ENCODE measurements at regions not wholly inside any gene's neighbourhood (a gene's known extent, or its start where the extent isn't known, plus 50 kb on each side); places are given as distances from the start of the nearest gene placed in this dataset.

DNA sequence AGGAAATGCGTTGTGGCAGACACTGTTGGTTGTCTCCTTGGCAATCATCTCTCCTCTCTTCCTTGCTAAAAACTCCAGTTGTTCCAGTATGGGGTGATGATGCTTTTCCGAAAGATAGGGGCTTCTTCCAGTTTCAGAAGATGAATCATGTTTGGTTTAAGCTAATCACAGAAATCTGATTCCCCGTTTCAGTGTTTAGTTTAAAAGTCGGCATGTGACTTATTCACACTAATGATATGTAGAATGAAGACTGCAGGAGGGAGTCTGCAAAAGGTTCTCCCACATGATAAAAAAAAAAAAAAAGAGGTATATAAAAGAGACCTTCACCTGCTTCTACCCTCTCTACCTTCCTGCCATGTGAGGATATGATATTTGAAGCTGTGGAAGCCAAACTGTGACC, 239.0 kb upstream of the SIX2 start:
- DNase-seq, result no peak

DNA sequence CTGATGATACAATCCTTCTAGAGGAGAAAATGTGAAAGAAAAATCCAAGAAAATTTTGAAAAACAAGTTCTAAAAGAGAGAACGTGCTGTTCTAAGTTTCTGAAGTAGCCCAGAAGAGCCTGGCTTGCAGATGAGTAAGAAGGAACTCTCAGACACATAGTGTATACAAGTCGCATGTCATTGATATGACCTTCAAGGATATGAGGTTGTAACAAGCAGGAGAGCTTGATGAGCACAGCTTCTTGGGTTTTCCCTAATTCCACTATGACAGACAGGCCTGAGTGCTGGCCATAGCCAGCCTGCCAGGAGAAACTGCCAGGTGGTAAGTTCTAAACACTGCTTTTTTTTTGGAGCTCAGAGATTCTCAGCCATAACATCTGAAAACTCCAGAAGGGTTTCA, 235.7 kb upstream of the SIX2 start:
- no peak for DNase-seq

DNA sequence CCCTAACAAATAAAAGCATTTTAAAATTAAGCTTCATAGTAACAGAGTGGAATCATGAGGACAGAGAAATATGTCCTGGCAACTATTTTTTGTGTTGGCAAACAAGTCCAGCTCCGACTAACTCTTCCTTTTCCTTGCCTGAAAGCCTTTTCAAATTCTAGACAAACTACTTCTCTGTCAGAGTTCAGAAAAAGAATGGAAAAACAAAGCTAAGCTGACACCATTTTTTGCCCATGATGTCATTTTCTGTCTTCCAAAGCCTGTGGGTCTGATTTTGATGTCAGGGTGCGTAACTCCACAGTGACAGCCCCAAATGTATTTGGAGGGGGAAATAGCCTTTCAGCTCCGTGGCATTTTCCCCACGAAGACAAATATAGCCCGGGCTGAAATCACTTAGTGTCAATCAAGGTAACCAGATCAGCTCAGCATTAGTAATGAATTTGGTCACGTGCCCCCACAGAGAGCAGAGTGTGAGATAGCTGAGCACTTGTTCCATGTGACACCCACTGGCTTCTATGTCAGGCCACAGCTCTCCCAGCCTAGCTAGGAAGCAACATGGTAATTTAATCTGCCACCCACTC, 233.0 kb upstream of the SIX2 start:
- DNase-seq, result no peak

DNA sequence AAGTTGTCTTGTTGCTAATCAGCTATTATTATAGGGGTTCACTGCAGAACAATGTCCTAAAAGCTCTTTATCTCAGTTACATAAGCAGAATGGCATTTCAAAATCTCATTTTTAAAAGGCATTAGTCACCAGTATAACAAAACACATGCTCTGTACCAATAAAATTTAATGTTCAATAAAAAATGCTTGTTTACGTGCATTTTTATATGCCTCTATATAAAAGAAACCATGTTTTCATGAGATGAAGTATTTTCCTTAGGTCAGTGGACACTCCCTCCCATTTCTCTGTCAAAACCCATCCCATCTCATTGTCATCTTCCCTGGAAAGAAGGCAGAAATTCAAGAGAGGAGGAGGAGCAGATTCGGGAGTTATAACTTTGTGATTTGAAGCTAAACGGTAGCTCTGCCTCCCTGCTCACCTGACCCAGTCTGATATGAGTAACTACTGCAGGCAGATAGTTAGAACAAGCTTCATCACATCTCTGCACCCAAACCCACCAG, 231.9 kb upstream of the SIX2 start:
- no peak for DNase-seq

DNA sequence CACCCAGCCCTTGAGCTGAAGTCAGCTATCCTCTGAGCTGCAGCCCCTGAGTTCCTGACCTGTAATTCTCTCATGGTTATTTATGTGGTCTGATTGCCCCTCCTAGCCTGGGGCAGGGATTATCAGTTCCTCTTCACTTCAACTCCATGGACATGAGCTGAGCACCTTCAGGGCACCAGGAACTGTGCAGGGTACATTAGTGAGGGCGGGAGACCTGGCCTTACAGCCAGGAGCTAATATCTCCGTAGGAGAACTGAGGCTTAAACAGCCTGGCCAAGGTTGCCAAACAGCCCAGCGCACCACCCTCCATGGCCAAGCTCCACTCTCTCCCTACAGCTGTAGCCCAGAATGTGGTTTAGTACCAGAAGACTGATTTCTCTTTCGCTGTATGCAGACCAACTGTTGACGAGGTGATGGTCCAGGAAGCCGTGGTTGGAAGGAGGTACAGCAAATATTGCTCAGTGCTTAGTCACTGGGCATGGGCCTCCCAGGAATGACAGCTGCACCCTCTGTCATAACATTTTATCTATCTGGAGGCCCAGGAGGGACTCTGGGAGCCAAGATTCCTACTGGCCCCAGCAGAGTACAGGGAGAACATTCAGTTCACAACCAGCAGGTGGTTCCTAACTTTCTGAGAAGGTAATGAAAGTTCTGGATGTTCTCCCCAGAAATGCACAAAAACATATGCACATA, 228.7 kb upstream of the SIX2 start:
- no peak for DNase-seq

DNA sequence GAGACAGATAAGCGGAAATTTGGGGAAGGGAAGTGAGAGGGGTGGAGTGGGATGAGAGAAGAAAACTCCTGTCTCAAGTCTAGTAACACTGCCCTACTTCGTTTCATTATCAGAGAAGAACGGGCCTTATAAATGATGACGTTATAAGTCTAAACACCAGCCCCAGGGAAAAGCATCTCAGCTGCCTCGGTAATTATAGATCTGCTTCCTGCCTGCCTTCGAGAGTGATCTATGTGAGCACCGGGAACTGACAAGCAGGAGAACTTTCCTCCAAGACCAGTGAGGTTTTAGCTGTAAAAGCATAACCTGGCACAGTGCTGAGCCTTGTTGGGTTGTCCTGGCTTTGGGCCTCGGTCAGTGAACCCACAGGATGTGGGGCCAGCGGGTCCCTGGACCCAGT, 227.9 kb upstream of the SIX2 start:
- no peak for DNase-seq

DNA sequence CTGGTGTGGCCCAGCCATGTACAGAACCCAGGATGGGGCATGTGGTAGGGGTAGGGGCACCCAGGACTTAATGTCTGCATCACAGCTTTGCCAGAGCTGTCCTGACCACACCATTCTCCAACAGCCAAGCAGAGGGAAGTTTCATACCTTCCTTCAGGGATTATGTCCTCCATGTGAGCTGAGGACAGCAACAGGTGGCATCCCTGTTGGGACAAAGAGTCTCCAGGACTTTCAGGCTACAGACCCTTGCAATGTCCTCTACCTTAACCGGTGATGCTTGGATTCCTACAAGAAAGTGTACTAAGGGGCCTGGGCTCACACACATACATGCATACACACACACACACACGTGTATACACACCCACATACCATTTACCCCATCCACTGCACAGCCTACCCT, 227.0 kb upstream of the SIX2 start:
- no peak for DNase-seq

DNA sequence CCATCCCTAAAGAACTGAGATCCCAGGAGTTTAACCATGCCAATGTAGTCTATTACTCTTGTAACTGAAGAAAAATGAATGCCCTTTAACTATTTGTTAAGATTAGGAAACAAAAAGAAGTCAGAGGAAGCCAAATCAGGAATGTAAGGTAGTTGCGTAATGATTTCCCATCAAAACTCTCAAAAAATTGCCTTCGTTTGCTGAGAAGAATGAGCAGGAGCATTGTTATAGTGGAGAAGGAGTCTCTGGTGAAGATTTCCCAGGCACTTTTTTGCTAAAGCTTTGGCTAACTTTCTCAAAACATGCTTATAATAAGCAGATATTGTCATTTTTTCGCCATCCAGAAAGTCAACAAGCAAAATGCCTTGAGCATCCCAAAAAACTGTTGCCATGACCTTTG, 224.0 kb upstream of the SIX2 start:
- DNase-seq, result no peak

DNA sequence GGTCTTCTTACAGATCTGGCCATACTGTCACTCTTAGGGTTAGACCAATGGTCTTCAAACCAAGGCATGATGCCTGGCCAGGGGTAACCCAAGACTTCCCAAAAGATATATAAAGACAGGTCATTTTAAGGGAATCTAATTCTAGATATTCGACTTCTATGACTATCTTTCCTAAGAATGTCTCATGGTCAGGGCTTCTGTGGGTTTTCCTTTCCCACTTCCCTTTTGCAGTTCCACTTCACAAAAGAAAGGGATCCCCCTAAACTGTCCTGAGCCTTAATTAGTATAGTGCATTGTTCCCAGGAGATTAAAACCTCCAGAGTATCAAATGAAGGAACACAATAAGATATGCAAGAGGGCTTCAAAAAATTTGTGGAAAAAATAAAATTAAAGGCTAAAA, 223.6 kb upstream of the SIX2 start:
- DNase-seq, result no peak

DNA sequence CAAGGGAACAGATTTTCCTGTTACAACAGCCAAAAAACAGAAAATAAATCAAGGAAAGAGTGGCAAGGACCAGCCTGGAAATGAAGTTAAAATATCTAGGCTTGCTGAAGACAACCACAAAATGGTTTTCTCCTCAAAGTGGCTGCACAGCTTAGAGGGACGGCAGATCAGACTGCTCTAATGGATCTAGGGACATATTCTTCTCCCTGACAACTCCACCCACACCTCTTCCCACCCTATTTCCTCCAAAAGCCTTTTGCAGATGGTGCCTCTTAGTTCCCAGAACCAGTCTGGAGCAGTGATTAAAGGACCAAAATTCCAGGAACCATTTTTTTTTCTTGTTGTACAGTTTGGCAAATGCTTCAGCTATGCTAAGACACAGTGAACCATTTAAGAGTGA, 220.2 kb upstream of the SIX2 start:
- DNase-seq, result no peak

DNA sequence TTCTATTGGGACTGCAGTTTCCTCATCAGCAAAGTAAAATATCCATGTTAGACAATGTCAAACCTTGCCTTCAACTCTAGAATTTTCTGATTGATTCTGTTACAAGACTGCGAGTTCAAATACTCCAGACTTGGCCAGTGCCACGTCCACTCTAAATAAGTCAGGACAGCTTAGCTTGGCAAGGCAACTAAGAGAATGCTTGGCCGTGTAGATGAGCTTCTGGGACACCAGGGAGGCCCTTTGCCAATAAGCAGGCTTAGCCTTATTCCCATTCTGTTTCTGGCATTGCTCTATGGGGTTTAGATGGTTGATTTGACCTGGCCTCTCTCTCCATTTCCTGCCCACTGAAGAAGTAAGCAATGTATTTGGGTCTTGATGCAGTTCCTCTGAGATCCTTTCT, 218.1 kb upstream of the SIX2 start:
- no peak for DNase-seq

DNA sequence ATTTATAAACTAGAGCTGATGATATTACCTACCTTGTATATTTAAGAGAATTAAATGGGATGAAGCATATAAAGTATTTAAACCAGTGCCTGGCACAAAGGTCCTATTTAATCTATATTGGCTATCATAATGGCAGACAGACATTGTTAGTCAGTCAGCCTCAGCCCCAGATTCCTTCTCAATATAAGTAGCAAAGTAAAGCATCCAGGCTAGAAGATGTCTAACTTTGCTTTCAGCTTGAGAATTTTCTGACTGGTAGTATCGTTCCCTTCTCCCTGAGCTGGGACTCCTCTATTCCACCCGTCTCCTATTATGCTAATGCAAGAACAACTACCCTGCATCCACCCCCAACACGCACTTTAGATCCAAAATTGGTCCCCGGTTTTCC, 215.7 kb upstream of the SIX2 start:
- DNase-seq, result no peak

DNA sequence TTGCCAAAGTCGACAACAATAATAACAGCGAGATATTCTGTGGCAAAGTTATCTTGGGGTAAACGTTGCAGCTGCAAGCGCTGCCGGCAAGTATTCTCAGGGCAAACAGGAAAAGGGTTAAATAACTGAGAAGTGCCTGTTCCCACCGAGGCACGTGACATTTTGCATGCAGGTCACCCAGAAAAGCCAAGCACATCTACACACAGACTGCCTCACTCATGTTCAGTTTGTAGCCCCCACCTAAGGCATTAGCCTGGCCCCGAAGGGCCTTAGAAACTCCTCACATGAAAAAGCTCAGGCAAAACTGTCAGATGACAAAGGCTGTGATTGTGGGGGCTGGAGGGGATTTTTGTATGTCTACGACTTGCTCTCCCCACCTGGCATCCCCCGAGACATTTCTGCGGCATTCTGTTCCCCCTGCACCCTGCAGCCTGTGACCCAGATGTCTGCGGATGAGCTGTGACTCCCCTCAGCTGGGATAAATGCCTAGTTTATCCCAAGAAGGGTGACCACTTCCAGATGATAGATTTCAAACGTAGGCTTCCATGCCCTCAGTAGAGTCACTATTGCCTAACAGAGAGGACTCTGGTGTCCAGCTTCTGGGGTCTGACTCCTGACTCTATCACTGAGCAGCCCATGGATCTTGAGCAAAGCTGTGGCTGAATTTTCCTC, 215.2 kb upstream of the SIX2 start:
- DNase-seq, result no peak

DNA sequence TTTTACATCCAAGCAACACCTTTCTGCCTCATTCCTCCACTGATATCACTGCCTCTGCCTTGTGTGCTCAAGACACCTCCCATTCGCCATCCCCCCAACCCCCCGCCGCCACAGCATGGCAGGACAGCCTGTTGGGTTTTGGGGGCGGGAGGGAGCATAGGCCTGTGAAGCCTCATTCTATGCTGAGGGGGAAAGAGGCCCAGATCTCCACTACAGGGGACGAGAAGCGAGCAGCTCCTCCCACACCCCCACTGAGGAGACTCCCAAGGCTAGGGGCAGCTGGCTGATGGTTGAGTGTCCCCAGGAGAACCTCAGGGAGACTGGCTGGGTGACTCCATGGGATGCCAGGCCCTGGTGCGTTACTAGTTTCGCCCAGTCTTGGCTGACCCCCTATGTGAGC, 214.3 kb upstream of the SIX2 start:
- no peak for DNase-seq

DNA sequence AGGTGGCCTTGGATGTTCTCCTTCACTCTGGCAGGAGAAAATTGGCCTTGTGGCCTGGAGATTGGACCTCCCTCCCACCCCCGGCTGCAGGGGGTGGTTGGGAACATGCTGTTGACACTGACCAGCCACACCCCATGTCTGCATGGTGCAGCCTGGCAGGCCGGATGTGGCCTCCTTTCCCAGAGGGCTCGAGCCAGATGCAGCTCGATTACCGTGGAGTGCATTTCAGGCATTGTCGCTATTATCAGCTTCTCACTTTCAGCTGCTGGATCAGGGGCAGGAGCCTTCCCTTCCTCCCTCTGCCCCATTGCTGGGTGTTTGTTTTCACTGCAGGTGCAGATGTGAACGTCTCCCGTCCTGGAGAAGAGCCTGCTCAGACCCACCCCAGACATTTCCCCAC, 211.0 kb upstream of the SIX2 start:
- no peak for DNase-seq

DNA sequence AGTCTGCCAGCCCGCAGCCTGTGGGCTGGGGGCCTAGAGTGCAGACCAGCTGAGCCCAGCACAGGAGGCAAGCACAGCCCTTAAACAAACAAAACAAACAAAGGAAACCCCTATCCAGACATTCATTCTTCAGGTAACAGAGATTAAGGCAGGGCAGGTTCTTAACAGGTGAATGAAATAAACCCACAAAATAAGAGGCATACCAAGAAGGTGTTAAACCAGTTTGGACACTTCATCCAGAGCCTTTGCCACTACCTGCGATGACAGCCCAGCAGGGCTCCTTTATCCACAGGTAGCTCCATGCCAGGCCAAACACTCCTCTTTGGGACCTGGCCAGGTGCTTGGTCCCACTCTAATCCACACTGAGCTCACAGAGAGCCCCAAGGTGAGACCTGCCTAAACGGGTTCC, 209.7 kb upstream of the SIX2 start:
- DNase-seq, result no peak

DNA sequence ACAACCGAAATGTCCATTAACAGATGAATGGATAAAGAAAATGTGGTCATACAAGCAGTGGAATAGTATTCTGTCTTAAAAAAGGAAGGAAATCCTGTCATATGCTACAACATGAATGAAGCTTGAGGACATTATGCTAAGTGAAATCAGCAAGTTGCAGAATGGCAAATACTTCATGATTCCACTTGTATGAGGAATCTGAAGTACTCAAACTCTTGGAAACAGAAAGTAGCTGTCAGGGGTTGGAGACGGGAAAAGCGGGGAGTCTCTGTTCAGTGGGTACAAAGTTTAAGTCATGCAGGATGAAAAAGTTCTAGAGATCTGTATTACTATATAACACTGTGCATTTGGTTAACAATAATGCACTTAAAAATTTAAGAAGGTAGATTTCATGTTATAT, 209.0 kb upstream of the SIX2 start:
- DNase-seq, result no peak

DNA sequence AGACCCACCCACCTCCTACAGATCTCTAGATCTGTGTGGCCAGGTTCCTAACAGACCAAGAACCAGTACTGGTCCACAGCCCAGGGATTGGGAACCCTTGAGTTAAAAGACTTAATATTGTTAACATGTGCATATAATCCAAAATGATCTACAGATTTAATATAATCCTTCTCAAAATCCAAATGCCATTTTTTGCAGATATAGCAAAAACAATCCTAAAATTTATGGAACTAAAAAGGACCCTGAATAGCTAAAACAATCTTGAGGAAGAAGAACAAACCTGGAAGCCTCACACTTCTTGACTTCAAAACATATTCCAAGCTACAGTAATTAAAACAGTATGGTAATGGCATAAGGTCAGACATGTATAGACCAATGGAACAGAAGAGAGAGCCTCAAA, 206.9 kb upstream of the SIX2 start:
- DNase-seq, result no peak

DNA sequence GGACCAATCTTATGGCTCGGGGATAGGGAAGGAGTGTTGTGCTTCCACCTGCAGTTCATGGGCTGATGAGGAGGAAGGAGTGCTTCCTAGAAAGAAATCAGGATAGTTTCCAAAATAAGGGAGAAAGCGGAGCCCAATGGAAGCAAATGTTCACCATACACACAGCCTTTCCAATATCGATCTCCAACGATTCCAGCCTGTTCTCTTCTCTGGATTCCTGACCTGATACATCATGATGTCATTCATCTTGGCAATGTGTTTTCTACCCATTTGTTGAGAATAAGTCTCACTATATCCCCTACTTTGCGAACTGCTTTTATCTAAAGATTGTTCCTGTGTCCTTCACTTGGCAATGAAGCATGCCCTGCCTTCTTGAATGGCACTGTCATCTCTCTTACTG, 205.3 kb upstream of the SIX2 start:
- DNase-seq, result no peak

DNA sequence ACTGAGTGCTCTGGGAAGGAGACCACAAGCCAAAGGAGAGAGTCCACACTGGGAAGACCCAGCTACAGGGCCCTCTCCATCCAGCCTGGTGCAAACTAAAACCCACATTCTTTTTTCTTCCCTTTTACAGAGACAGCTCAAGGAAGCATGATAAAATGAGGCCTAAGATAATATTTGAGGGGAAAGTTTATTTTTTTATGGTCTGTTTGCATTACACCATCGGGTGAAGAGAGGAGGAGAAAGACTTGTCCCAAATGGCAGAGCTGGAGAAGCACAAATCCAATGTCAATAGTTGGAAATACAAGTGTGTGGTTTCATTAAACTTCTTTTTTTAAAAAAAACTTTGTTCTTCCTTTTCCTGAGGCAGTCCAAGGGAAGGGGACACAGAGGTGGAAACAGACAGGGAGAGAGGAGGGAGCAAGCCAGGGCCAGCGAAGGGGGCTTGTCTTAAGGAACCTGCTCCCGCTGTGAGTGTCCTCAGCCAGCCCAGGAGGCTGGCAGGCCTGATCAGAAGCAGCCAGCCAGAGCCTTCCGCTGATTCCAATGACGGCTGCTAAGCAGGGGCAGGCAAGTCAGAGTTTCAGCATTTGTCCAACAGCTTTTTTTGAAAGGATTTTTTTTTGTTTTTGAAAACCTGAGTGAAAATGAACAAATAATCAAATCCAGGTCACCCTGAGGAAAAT, 203.8 kb upstream of the SIX2 start:
- no peak for DNase-seq

DNA sequence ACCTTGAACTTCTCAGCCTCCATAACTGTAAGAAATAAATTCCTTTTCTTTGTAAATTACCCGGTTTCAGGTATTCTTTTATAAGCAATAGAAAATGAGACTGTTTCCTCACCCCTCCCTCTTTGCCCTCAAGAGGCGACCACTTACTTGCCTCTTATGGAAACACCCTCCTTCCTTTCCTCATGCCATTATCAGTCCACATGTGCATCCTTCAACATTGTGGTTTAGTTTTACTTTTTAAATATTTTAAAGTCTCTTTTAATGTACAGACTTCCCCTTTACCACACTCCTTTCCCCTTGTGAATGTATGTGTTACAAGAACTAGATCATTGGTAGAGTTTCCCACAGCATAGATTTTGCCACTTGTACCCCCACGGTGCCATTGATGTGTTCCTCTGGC, 202.4 kb upstream of the SIX2 start:
- DNase-seq, result peak; percentile 6

DNA sequence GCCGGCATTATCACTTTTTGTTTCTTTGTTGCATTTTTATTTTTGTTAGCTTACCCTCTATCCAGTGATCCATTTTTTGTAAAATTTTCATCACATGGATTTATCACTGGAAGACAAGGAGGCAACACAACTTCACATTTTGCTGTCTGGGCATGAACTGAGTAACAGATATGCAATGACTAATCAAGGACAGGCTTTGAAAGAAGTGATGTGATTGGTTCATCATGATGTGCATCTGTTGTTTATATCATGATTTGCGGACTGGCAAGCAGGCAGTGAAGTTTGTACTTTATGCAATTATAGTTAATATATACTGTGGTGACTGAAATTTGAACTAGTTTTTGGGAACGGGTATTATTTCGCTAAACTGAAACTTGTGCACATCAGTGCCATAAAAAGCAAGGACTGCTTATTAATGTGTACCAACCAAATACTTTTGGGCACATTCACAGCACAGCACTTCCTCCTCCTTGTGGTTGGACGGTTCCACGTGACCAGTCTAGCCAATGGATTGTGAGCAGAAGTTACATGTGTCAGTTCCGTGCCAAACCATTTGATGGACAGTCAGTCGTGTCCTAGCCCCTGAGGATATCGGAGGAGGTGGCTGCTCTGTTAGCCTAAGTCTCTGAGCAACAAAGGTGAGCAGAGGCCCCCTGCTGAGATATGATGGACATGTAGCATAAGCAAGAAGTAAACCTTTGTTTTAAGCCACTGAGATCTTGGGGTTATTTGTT, 201.4 kb upstream of the SIX2 start:
- no peak for DNase-seq

DNA sequence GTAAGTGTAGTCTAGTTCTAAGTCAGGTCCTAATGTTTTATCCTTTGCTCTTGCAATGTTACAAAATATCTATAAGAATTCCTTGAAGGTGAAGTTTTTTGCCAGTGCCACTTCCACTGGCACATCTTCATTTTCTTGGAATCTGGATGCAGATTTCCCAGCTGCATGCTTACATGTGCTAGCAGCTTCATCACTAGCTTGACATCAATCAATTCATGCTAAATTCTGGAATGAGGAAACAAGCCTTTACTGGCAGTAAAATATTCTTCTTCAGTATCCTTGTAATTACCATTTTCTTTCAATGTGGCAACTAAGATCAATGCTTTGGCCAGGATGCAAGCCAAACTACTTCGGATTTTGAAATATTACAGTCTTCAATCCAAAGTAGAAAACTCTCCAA, 200.6 kb upstream of the SIX2 start:
- DNase-seq, result no peak
